Endodermal cell (in vitro differentiated cells): ENCODE measurements at regions not wholly inside any gene's neighbourhood (a gene's known extent, or its start where the extent isn't known, plus 50 kb on each side); places are given as distances from the start of the nearest gene placed in this dataset.

Source experiments
- DNase-seq: peaks from one replicate; pipeline ENCODE4 v3.0.0-alpha.2; 2017
- H3K27ac ChIP-seq: 2 replicates; pipeline ENCODE4 v1.5.1; 2013; ENCODE audit warnings: mild to moderate bottlenecking, low read depth, low read length, moderate library complexity
- H3K27me3 ChIP-seq: 2 replicates; pipeline ENCODE4 v1.6.1; 2013; ENCODE audit warnings: mild to moderate bottlenecking, low read length, moderate library complexity; ENCODE audit not compliant: insufficient read depth, control insufficient read depth, poor library complexity, severe bottlenecking
- H3K36me3 ChIP-seq: 2 replicates; pipeline ENCODE4 v1.7.0; 2013; ENCODE audit warnings: mild to moderate bottlenecking, low read length, moderate library complexity; ENCODE audit not compliant: control insufficient read depth, insufficient read depth
- H3K4me1 ChIP-seq: one replicate; pipeline ENCODE4 v1.7.0; 2013; ENCODE audit warnings: low read length; ENCODE audit not compliant: control insufficient read depth, insufficient read depth
- H3K4me3 ChIP-seq: 2 replicates; pipeline ENCODE4 v1.5.1; 2013; ENCODE audit warnings: mild to moderate bottlenecking, low read length, moderate library complexity
- H3K9ac ChIP-seq: 2 replicates; pipeline ENCODE4 v1.6.1; 2013; ENCODE audit warnings: mild to moderate bottlenecking, low read length, moderate library complexity; ENCODE audit not compliant: poor library complexity, severe bottlenecking; ENCODE audit errors: extremely low read depth
- H3K9me3 ChIP-seq: 2 replicates; pipeline ENCODE4 v1.6.1; 2013; ENCODE audit warnings: mild to moderate bottlenecking, low read length, moderate library complexity; ENCODE audit not compliant: control insufficient read depth
- H3K27ac Mint-ChIP-seq: 2 replicates; pipeline ENCODE4 v1.8.0; 2020; ENCODE audit warnings: mixed read lengths
- H3K27me3 Mint-ChIP-seq: 2 replicates; pipeline ENCODE4 v1.8.0; 2021; ENCODE audit warnings: mild to moderate bottlenecking, mixed read lengths; ENCODE audit not compliant: insufficient read depth
- H3K36me3 Mint-ChIP-seq: 2 replicates; pipeline ENCODE4 v1.8.0; 2020; ENCODE audit warnings: low read depth, mixed read lengths
- H3K4me1 Mint-ChIP-seq: 2 replicates; pipeline ENCODE4 v1.8.0; 2020; ENCODE audit warnings: mixed read lengths
- H3K4me3 Mint-ChIP-seq: 2 replicates; pipeline ENCODE4 v1.8.0; 2020; ENCODE audit warnings: mild to moderate bottlenecking, moderate library complexity, mixed read lengths
- H3K9me3 Mint-ChIP-seq: 2 replicates; pipeline ENCODE4 v1.8.0; 2020; ENCODE audit warnings: mild to moderate bottlenecking, mixed read lengths
- CTCF ChIP-seq: fragments of 200-600 bp; sonication (generic); conservative IDR thresholded peaks from 2 replicates; pipeline ENCODE4 v1.5.0; 2021; ENCODE audit warnings: antibody characterized with exemption, mild to moderate bottlenecking
- WGBS, 2 experiments: methylation state at CpG; one replicate each; pipeline versions ENCODE4 v1.1.5 to v1.1.7; 2013; ENCODE audit warnings: missing lambda C conversion rate in 2 of 2, mixed read lengths in 1 of 2; ENCODE audit not compliant: insufficient coverage in 1 of 2, insufficient read length in 1 of 2; 5-methylcytosine and 5-hydroxymethylcytosine counted together

GRCh38 chr2:217326238-217327022, 466.6 kb upstream of the TNP1 start:
- Mint-ChIP-seq H3K36me3 (no peaks in the 10 kb centered on the region), H3K27me3 (no peaks in the 10 kb centered on the region), H3K9me3 (peaks cover 7% of the 10 kb centered on the region), H3K4me3 (no peak overlapping the region), H3K27ac (no peak overlapping the region), H3K4me1 (peaks cover 19% of the 10 kb centered on the region)
- no peaks in the 10 kb centered on the region for H3K27me3 ChIP-seq
- WGBS, 2 experiments: 80% methylated on average over 1 of the region's 1 CpG; no CpG with 5 or more reads in 1 of the 2 experiments
- H3K9me3 ChIP-seq: peaks cover 22% of the 10 kb centered on the region
- no peaks in the 10 kb centered on the region for H3K4me1 ChIP-seq
- no peaks in the 10 kb centered on the region for H3K36me3 ChIP-seq
- H3K4me3 ChIP-seq: no peak overlapping the region
- no peak for DNase-seq
- TF ChIP-seq CTCF: no peak
- no peak overlapping the region for H3K9ac ChIP-seq
- no peak overlapping the region for H3K27ac ChIP-seq

GRCh38 chr2:217325816-217326215, 466.0 kb upstream of the TNP1 start:
- no peak overlapping the region for H3K27ac ChIP-seq
- H3K9ac ChIP-seq: no peak overlapping the region
- 83 to 90% methylated on average over 2 of the region's 2 CpGs for WGBS, 2 experiments
- no peaks in the 10 kb centered on the region for H3K36me3 Mint-ChIP-seq
- H3K9me3 Mint-ChIP-seq: peaks cover 7% of the 10 kb centered on the region
- H3K27me3 Mint-ChIP-seq: no peaks in the 10 kb centered on the region
- H3K36me3 ChIP-seq: no peaks in the 10 kb centered on the region
- no peaks in the 10 kb centered on the region for H3K4me1 ChIP-seq
- no peak overlapping the region for H3K4me3 Mint-ChIP-seq
- no peak overlapping the region for H3K4me3 ChIP-seq
- H3K9me3 ChIP-seq: peaks cover 22% of the 10 kb centered on the region
- no peaks in the 10 kb centered on the region for H3K27me3 ChIP-seq
- no peak overlapping the region for H3K27ac Mint-ChIP-seq
- no peak for DNase-seq
- peaks cover 15% of the 10 kb centered on the region for H3K4me1 Mint-ChIP-seq
- TF ChIP-seq CTCF: no peak

- Mint-ChIP-seq H3K4me3 (no peak overlapping the region), H3K9me3 (peaks cover 7% of the 10 kb centered on the region), H3K4me1 (peaks cover 15% of the 10 kb centered on the region), H3K27ac (no peak overlapping the region), H3K36me3 (no peaks in the 10 kb centered on the region), H3K27me3 (no peaks in the 10 kb centered on the region)
- H3K4me1 ChIP-seq: no peaks in the 10 kb centered on the region
- DNase-seq: no peak
- no peaks in the 10 kb centered on the region for H3K36me3 ChIP-seq
- H3K9me3 ChIP-seq: peaks cover 22% of the 10 kb centered on the region
- 93% methylated on average over 1 of the region's 2 CpGs; no CpG with 5 or more reads in 1 of the 2 experiments for WGBS, 2 experiments
- H3K9ac ChIP-seq: no peak overlapping the region
- no peak overlapping the region for H3K4me3 ChIP-seq
- H3K27me3 ChIP-seq: no peaks in the 10 kb centered on the region
- H3K27ac ChIP-seq: no peak overlapping the region
- TF ChIP-seq CTCF: no peak
Measured at GRCh38 chr2:217325251-217325650, 465.4 kb upstream of the TNP1 start.
